T1000 (cell line): ENCODE measurements at regions not wholly inside any gene's neighbourhood (a gene's known extent, or its start where the extent isn't known, plus 50 kb on each side); places are given as distances from the start of the nearest gene placed in this dataset.

Experiments used
- DNase-seq: peaks from one replicate; lab custom pipeline; 2025; ENCODE audit warnings: mixed read lengths; lab: John Stamatoyannopoulos, UW

DNA sequence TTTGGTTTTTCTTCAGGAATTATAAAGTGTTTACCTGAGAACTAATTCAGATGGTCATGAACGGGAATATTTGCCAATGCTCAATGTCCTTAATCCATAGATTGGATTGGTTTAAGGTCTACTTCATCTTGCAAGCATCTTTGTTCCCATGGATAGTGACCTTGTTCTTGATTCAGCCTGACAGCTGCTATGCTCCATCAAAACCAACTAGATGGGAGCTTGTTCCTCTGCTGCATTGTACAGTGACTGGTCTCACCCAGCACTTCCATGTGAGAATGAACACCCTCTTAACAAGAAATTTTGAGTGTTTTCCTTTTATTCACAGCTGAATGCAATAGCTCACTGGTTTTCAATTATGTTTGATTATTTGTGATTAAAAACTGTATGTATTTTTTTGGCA is 312.6 kb upstream of the ACTBL2 start:
- DNase-seq = no peak

DNA sequence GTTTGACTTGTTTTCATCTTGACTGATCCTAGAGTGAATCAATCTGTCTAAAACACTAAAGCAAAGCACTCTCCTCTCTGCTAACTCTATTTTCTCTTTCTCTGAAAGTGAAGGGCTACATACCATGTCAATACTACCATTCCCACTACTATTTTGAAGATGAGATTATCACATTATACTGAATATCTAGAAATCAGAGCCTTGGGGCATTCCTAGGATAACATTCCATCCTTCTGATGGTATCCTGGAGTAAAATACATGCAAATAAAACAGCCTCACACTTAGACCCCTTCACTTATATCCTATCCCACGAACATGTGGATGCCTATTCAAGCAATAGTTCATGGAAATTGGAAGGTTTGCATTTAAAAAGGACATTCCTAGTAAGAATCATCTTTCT is 309.3 kb upstream of the ACTBL2 start:
- no peak for DNase-seq

- no peak for DNase-seq
These were observed 303.3 kb upstream of the ACTBL2 start for GRCh38 chr5:57785946-57786345.

- no peak for DNase-seq
These were observed 301.5 kb upstream of the ACTBL2 start for GRCh38 chr5:57784121-57784520.

- DNase-seq = no peak
These were observed 301.1 kb upstream of the ACTBL2 start for GRCh38 chr5:57783693-57784092.

DNA sequence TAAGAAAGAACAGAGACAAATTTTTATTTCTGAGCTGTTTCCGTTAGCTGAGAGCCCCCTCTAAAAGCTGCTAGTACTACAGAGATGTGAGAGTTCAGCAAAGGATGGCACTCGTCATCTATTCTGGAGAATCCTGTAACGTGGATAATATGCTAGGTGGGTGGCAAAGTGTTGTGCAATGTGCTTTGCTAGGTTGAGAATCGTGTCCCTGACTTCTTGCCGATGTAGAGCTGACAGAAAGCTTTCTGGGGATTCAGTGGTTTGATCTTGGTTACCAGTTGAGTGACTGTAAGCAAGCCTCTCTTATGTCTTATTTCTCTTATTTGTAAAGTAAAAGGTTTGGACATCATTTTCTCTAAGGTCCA is 298.3 kb upstream of the ACTBL2 start:
- DNase-seq = no peak

DNA sequence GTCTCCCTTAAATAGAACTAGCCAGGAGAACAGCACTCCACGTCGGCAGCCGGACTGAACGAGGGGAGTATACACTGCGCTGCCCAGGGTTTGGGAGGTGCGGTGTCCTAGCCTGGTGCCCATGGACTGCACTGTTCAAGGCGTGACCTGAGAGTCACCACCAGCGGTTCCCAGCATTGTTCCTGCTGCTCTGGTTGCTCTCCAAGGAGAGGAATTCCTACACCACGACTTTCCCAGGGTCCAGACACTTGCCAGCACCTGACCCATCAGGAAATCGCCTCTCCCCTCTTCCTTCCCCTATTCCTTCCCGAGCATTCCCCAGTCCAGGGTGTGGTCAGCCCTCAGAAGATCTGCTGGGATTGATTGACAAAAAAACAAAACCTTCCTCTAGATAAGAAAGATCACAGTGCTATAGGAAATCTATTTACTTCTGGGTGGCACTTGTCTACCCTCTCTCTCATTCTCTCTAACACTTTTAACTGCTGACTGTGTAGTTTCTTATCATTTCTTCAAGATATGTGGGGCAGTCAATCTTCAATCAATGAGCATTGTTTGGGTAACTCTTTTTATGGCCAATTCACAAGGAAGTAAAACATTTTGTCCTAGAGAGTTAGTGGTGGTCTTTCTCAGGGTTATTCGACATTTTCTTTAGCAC is 297.8 kb upstream of the ACTBL2 start:
- DNase-seq = no peak

DNA sequence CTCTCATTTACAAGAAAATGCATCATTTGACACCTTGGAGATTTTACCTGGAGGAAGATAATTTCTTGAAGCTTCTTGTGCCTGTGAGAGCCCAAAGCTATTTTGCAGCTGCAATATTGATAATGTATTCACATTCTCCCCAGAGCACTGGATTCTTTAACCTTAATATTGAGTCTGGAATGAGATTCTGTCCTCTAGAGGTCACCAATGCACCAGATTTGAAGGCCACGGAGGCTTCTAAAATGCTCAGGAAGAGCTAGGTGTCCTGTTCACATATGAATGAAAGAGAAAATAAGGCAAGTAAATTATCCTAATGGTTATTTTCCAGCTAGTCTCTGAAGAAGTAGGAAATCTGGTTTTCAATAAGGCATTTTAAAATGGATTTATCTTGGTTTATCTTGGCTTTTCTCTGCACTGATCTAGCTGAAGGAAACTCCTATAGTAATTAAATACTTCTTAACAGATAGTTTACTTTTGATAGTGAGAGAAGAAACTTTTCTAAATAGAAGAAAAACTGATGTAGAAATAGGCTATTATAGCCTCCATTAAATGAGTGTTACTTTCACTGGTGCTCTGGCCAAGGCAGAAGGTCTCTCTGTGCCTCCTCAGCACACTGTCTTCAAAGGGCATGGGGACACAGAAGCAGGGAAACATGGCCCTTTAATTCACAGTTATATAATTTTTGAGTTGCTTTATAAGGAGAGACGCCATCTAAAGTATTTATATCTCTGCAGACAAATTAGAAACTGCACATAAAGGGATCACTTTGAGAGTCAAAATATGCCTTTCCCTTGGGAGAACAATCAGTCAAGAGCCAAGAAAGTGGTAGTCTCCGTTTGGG is 297.0 kb upstream of the ACTBL2 start:
- no peak for DNase-seq

DNA sequence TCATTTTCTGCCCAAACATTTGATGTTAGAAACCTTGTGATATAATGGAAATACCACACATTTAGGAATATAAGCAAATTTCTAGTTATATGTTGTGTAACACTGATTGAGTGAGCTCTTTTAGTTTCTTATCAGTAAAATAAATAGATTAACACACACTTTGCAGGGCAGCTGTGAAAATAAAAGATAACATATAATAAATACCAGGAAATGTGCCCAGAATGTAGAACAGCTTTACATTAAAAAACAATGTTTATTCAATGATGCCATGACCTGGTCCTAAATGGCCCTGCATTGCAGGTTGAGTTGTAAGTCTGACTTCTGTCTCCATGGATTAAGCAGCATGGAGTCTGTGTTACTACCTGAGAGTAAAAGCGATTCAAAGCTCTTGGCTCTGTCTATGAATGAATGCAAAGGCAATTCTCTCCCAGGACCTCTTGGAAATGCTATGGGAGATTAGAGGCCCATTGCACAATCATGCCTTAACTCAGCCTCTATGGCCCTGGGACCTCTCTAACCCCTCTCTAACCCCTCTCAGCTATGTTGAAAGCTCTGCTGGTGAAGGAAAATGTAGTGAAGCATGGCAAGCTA is 296.0 kb upstream of the ACTBL2 start:
- no peak for DNase-seq

DNA sequence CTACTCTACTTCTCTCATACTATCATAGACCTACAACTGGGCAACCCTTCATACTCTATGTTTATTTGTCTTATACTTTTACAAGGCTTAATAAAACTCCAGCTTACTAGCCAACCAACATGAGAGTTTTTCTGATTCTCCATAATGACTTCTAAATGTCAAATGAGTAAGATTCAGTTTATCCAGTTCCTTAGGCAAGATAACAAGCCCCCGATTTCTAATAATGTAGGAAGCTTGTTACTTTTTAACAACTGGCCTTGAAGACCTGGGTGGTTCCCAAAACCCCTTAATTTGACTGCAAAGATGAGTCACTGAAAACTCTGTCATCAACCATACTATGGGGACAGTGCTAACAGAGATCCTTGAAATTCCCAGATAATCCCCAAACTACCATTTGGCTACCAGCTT is 294.6 kb upstream of the ACTBL2 start:
- DNase-seq = no peak

DNA sequence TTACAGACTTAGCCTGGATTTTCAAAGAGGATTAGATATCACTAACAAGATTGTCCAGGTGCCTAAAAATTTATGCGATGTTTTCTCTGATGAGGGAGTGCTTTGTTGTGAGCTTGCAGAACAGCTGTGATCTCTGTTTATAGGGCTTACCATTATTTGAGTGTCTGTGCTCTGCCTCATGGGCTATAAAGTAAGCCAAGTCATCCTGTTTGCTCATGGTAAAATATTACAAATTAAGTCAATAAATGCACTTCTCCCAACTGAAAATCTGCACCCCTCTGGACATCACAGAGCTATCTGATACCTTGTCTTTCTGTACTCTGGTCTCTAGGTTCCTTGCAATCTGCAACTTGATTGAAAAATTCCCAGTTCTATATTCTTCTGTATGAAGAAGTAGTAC is 293.4 kb upstream of the ACTBL2 start:
- DNase-seq = no peak

GRCh38 chr5:57774439-57774838 is 291.8 kb upstream of the ACTBL2 start:
- DNase-seq = no peak

DNA sequence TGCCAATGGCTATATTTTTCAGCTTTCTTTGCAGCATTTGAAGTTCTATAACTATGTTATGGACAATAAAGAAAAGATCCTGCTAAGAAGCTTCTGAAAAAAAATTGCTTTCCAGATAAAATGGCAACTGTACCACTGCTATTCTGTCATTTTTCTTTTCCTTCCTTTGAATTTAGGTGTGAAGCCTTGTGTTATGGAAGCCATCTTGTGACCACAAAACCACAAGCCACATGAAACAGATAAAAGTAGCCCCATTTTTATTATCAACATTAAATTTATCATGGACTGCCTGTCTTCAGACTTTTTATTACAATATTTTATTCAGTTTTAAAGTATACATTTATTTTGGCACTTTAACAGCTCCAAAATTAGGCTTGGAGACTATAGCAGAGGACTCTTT is 289.9 kb upstream of the ACTBL2 start:
- no peak for DNase-seq

DNA sequence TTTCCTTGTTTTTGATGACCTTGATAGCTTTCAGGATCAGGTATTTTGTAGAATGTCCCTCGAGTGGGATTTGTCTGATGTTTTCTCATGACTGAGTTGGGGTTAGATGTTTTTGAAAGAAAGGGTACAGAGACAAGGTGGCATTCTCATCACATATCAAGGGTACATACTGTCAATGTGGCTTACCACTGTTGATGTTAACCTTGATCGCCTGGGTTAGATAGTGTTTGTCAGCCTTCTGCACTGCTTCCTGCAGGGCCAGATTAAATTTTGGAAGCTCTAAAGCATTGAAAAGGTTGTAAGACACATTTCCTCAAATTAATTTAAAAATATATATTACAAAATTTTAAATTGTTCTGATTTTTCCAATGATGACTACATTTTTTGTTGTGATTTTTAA is 287.4 kb upstream of the ACTBL2 start:
- no peak for DNase-seq

DNA sequence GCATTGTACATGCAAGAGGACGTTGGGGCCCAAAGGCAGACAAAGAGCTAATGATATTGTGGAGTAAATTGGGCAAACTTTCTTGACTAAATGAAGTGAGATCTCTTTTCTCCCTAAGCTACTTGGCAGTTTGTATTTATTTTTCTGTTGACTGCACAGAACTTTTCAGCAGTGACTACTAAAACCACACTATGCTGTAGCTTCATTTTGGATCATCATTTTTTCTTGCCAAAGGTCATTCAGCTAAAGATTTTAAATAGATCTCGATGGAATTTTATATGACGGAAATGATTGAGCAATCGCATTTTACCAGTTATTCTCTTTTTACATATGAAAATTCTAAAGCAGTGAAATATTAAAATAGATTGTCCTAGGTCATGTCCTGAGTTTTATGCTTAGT is 286.1 kb upstream of the ACTBL2 start:
- DNase-seq = no peak

DNA sequence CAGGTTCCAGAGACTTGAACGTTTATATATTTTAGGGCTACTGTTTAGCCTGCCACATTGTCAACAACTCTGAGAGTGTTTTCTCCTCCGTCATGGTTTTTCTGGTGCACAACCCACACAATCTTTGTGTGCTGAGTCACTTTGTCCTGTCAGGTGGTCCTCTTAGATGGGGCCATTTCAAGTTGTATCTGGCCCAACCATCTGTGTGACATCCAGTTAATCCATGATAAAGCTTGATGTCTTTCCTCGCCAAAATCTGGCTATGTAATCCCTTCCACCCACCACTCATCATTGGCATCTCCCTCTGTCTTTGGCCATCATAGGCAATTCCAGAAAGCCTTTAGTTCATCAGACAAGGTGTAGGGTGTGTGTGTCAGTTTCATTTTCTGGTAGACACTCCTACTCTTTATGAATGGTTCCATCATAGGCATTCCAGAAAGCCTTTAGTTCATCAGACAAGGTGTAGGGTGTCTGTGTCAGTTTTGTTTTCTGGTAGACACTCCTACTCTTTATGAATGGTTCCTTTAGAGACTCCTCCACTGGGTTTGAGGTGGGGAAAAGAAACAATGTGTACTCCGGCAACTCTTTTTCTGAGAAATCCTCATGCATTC is 282.0 kb upstream of the ACTBL2 start:
- no peak for DNase-seq

GRCh38 chr5:57761513-57761912 is 278.9 kb upstream of the ACTBL2 start:
- DNase-seq = no peak

DNA sequence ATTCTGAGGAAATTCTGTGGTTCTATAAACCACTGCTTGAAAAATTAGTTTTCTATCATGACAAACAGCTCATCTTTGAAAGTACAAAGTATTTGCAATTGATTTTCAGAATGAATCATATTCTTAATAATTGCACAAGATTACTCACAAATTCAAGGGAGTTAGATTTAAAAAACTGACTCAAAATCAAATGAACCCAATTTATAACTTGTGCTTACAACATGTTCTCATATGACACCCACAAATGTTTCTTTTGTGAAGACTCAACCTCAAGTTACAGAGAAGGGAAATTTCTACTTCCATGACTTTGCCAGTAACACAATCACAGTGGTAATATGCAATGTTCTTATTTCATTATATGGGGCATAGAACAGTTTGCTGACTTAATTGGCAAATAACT is 272.0 kb upstream of the ACTBL2 start:
- no peak for DNase-seq

DNA sequence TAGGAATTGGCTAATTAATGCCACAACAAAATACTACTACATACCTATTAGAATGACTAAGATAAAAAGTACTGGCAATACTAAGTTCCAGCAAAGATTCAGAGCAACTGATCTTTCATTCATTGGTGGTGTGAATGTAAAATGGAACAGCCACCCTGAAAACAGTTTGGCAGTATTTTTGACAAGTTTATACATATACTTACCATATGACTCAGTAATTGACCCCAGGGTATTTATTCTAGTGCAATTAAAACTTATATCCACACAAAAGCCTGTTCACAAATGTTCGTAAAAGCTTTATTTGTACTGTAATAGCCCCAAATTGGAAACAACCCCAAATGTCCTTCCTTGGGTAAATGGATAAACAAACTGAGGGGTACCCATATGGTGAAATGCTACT is 270.8 kb upstream of the ACTBL2 start:
- DNase-seq = no peak

DNA sequence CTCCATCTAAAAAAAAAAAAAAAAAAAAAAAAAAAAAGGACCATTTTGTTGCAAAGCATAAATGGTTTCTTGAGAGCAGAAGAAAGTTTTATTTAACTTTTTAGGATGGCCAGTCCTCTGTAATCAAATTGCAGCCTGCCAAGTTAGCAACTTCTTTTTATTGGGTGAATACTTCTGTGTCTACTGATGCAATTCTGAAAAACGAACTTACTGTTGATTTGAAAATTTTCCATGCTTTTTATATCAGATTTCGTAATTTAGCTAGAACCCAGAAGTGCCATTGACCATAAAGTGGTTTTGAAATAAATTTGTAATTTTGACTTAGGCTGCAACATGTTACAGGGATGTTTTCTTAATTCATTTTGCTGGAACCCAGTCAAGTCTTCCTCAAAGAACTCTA is 269.1 kb upstream of the ACTBL2 start:
- no peak for DNase-seq

DNA sequence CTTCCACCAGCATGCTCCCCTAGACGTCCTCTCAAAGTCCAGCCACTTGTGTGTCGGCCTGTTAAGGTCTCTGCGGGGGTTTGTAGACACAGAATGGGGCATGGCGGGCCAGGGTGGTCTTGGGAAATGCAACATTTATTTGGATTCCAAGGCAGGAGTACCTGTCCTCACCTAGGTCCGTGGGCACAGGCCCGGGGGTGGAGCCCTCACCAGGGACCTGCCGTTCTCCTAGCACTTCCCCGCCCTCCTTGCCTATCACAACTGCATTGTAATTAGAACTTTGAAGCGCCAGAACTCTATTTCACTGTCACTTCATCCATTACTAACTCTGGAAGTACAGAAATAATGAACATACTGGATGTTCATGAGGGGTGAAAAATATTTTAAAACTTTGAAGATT is 268.3 kb upstream of the ACTBL2 start:
- DNase-seq = no peak

DNA sequence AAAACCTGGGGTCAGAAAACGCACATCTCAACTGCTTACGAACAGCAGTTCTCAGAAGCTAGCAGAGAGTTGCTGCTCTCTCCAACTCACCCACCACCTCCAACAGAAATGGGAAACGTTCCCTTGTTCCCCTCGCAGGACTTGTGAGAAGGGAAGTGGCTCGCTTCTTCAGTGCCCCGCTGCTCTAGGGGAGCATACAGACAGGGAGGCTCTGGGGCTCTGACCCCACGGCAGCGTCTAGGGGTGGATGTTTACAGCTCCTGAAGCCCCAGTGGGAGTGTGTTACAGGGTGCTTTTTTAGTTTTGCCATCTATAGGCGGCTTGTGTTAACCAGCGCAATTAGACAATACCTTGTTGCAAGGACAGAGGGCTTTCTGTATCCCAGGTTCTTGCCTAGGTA is 267.7 kb upstream of the ACTBL2 start:
- DNase-seq = no peak

GRCh38 chr5:57749396-57749795 is 266.8 kb upstream of the ACTBL2 start:
- DNase-seq = no peak
